ENCODE measurements at regions not wholly inside any gene's neighbourhood (a gene's known extent, or its start where the extent isn't known, plus 50 kb on each side); places are given as distances from the start of the nearest gene placed in this dataset.
"Not testable (repeated sequence)": the region's sequence is repeated elsewhere in the genome, so short reads cannot be mapped to it uniquely, and the experiment has no call there.

DNA sequence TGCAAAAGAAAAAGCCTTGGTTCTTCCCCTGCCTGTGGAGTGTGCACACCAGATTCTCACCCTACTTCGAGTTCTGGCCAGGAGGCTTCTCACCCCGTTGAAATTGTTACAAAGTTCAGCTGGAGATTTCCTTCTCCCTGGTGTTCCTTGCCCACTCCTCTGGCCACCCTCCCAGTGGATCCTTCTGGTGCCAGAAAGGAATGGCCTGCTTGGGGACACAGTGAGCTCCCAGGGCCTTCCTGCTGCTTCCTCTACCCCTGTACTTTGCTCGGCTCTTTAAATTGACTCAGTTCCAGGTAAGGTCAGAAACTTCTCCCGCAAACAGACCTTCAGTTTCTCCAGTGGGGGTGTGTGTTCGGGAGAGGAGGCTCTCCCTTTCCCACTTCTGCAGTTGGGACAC lies 140.1 kb upstream of the CFAP20DC start:
- no peaks in the 10 kb centered on the region for H3K9me3 ChIP-seq (ENCODE audit: control insufficient read depth in 3 of 3, low read length in 3 of 3)
- H3K4me3 ChIP-seq (ENCODE audit: low read length in 3 of 3): no peak overlapping the region
- H3K9ac ChIP-seq (ENCODE audit: low read depth in 1 of 3, low read length in 3 of 3): no peak overlapping the region
- no peaks in the 10 kb centered on the region for H3K36me3 ChIP-seq (ENCODE audit: control insufficient read depth in 3 of 3, insufficient read depth in 3 of 3, low read length in 3 of 3)
- H3K27me3 ChIP-seq (ENCODE audit: control insufficient read depth in 3 of 3, insufficient read depth in 3 of 3, low read length in 3 of 3): no peaks in the 10 kb centered on the region
- H3K27ac ChIP-seq (ENCODE audit: low read depth, low read length): no peak overlapping the region
- H3K4me1 ChIP-seq (ENCODE audit: control insufficient read depth in 3 of 3, insufficient read depth in 3 of 3, low read length in 3 of 3): no peaks in the 10 kb centered on the region

- Histone ChIP-seq H3K9ac (ENCODE audit: low read depth in 1 of 3, low read length in 3 of 3) (no peak overlapping the region), H3K36me3 (ENCODE audit: control insufficient read depth in 3 of 3, insufficient read depth in 3 of 3, low read length in 3 of 3) (no peaks in the 10 kb centered on the region), H3K9me3 (ENCODE audit: control insufficient read depth in 3 of 3, low read length in 3 of 3) (no peaks in the 10 kb centered on the region), H3K4me1 (ENCODE audit: control insufficient read depth in 3 of 3, insufficient read depth in 3 of 3, low read length in 3 of 3) (no peaks in the 10 kb centered on the region), H3K27ac (ENCODE audit: low read depth, low read length) (no peak overlapping the region), H3K4me3 (ENCODE audit: low read length in 3 of 3) (no peak overlapping the region), H3K27me3 (ENCODE audit: control insufficient read depth in 3 of 3, insufficient read depth in 3 of 3, low read length in 3 of 3) (no peaks in the 10 kb centered on the region)
Measured at GRCh38 chr3:59189526-59189925, 139.7 kb upstream of the CFAP20DC start.

GRCh38 chr3:59186725-59187124 lies 136.9 kb upstream of the CFAP20DC start:
- H3K9me3 ChIP-seq (ENCODE audit: control insufficient read depth in 3 of 3, low read length in 3 of 3): no peaks in the 10 kb centered on the region
- no peak overlapping the region for H3K27ac ChIP-seq (ENCODE audit: low read depth, low read length)
- no peaks in the 10 kb centered on the region for H3K4me1 ChIP-seq (ENCODE audit: control insufficient read depth in 3 of 3, insufficient read depth in 3 of 3, low read length in 3 of 3)
- H3K4me3 ChIP-seq (ENCODE audit: low read length in 3 of 3): no peak overlapping the region
- H3K9ac ChIP-seq (ENCODE audit: low read depth in 1 of 3, low read length in 3 of 3): no peak overlapping the region
- H3K36me3 ChIP-seq (ENCODE audit: control insufficient read depth in 3 of 3, insufficient read depth in 3 of 3, low read length in 3 of 3): no peaks in the 10 kb centered on the region
- no peaks in the 10 kb centered on the region for H3K27me3 ChIP-seq (ENCODE audit: control insufficient read depth in 3 of 3, insufficient read depth in 3 of 3, low read length in 3 of 3)

GRCh38 chr3:59185591-59186369 lies 136.0 kb upstream of the CFAP20DC start:
- Histone ChIP-seq H3K4me3 (ENCODE audit: low read length in 3 of 3) (no peak overlapping the region), H3K27me3 (ENCODE audit: control insufficient read depth in 3 of 3, insufficient read depth in 3 of 3, low read length in 3 of 3) (no peaks in the 10 kb centered on the region), H3K36me3 (ENCODE audit: control insufficient read depth in 3 of 3, insufficient read depth in 3 of 3, low read length in 3 of 3) (no peaks in the 10 kb centered on the region), H3K4me1 (ENCODE audit: control insufficient read depth in 3 of 3, insufficient read depth in 3 of 3, low read length in 3 of 3) (no peaks in the 10 kb centered on the region), H3K9ac (ENCODE audit: low read depth in 1 of 3, low read length in 3 of 3) (no peak overlapping the region), H3K9me3 (ENCODE audit: control insufficient read depth in 3 of 3, low read length in 3 of 3) (no peaks in the 10 kb centered on the region), H3K27ac (ENCODE audit: low read depth, low read length) (no peak overlapping the region)

GRCh38 chr3:59180006-59180405 lies 130.2 kb upstream of the CFAP20DC start:
- H3K27ac ChIP-seq (ENCODE audit: low read depth, low read length): no peak overlapping the region
- H3K4me3 ChIP-seq (ENCODE audit: low read length in 3 of 3): no peak overlapping the region
- H3K4me1 ChIP-seq (ENCODE audit: control insufficient read depth in 3 of 3, insufficient read depth in 3 of 3, low read length in 3 of 3): no peaks in the 10 kb centered on the region
- H3K36me3 ChIP-seq (ENCODE audit: control insufficient read depth in 3 of 3, insufficient read depth in 3 of 3, low read length in 3 of 3): no peaks in the 10 kb centered on the region
- no peak overlapping the region for H3K9ac ChIP-seq (ENCODE audit: low read depth in 1 of 3, low read length in 3 of 3)
- no peaks in the 10 kb centered on the region for H3K27me3 ChIP-seq (ENCODE audit: control insufficient read depth in 3 of 3, insufficient read depth in 3 of 3, low read length in 3 of 3)
- H3K9me3 ChIP-seq (ENCODE audit: control insufficient read depth in 3 of 3, low read length in 3 of 3): no peaks in the 10 kb centered on the region

DNA sequence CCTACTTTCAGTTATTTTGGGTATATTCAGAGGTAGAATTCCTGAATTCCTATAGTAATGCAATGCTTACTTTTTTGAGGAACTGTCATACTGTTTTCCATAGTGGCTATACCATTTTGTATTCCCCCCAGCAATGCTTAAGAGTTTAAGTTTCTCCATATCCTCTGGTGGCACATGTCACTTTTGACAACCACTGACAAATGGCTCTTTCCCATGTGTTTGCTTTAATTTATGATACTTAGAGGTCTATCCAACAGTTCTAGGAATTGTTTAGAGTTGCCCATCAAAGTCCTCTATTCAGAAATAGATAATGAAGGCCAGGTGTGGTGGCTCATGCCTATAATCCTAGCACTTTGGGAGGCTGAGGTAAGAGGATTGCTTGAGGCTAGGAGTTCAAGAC lies 128.9 kb upstream of the CFAP20DC start:
- no peak overlapping the region for H3K27ac ChIP-seq (ENCODE audit: low read depth, low read length)
- no peaks in the 10 kb centered on the region for H3K9me3 ChIP-seq (ENCODE audit: control insufficient read depth in 3 of 3, low read length in 3 of 3)
- no peaks in the 10 kb centered on the region for H3K4me1 ChIP-seq (ENCODE audit: control insufficient read depth in 3 of 3, insufficient read depth in 3 of 3, low read length in 3 of 3)

DNA sequence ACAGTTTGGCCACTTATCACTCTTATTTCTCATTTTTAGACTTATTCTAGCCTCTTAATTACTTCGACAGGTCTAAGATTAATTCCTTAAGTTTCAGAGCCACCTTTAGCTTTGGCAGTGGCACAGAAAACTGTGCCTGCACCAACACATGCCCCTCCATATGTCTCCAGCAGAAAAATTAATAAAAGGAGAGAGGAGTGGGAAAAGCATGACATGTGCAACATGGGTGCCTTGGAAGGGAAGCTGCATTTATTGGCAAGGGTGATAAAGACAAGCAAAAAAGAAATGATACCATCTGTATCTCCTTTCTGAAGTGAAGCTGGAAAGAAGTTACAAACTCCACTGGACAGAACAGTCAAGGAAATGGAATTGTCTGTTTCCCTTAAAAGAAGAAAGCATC lies 121.7 kb upstream of the CFAP20DC start:
- H3K27ac ChIP-seq (ENCODE audit: low read depth, low read length): no peak overlapping the region
- H3K4me3 ChIP-seq (ENCODE audit: low read length in 3 of 3): no peak overlapping the region
- no peaks in the 10 kb centered on the region for H3K27me3 ChIP-seq (ENCODE audit: control insufficient read depth in 3 of 3, insufficient read depth in 3 of 3, low read length in 3 of 3)
- no peak overlapping the region for H3K9ac ChIP-seq (ENCODE audit: low read depth in 1 of 3, low read length in 3 of 3)
- no peaks in the 10 kb centered on the region for H3K9me3 ChIP-seq (ENCODE audit: control insufficient read depth in 3 of 3, low read length in 3 of 3)
- H3K36me3 ChIP-seq (ENCODE audit: control insufficient read depth in 3 of 3, insufficient read depth in 3 of 3, low read length in 3 of 3): no peaks in the 10 kb centered on the region
- no peaks in the 10 kb centered on the region for H3K4me1 ChIP-seq (ENCODE audit: control insufficient read depth in 3 of 3, insufficient read depth in 3 of 3, low read length in 3 of 3)

More for the DNA sequence above, 128.9 kb upstream of the CFAP20DC start:
- no peak overlapping the region for H3K9ac ChIP-seq (ENCODE audit: low read depth in 1 of 3, low read length in 3 of 3)
- no peaks in the 10 kb centered on the region for H3K27me3 ChIP-seq (ENCODE audit: control insufficient read depth in 3 of 3, insufficient read depth in 3 of 3, low read length in 3 of 3)
- no peaks in the 10 kb centered on the region for H3K36me3 ChIP-seq (ENCODE audit: control insufficient read depth in 3 of 3, insufficient read depth in 3 of 3, low read length in 3 of 3)
- H3K4me3 ChIP-seq (ENCODE audit: low read length in 3 of 3): no peak overlapping the region

GRCh38 chr3:59170166-59170565 lies 120.3 kb upstream of the CFAP20DC start:
- not testable (repeated sequence) for H3K4me3 ChIP-seq (ENCODE audit: low read length in 3 of 3); H3K9me3 ChIP-seq (ENCODE audit: control insufficient read depth in 3 of 3, low read length in 3 of 3); H3K27me3 ChIP-seq (ENCODE audit: control insufficient read depth in 3 of 3, insufficient read depth in 3 of 3, low read length in 3 of 3); H3K4me1 ChIP-seq (ENCODE audit: control insufficient read depth in 3 of 3, insufficient read depth in 3 of 3, low read length in 3 of 3); H3K36me3 ChIP-seq (ENCODE audit: control insufficient read depth in 3 of 3, insufficient read depth in 3 of 3, low read length in 3 of 3); H3K9ac ChIP-seq (ENCODE audit: low read depth in 1 of 3, low read length in 3 of 3); H3K27ac ChIP-seq (ENCODE audit: low read depth, low read length)

GRCh38 chr3:59167756-59168155 lies 117.9 kb upstream of the CFAP20DC start:
- H3K36me3 ChIP-seq (ENCODE audit: control insufficient read depth in 3 of 3, insufficient read depth in 3 of 3, low read length in 3 of 3): no peaks in the 10 kb centered on the region
- H3K9me3 ChIP-seq (ENCODE audit: control insufficient read depth in 3 of 3, low read length in 3 of 3): no peaks in the 10 kb centered on the region
- H3K27me3 ChIP-seq (ENCODE audit: control insufficient read depth in 3 of 3, insufficient read depth in 3 of 3, low read length in 3 of 3): no peaks in the 10 kb centered on the region
- no peak overlapping the region for H3K9ac ChIP-seq (ENCODE audit: low read depth in 1 of 3, low read length in 3 of 3)
- no peaks in the 10 kb centered on the region for H3K4me1 ChIP-seq (ENCODE audit: control insufficient read depth in 3 of 3, insufficient read depth in 3 of 3, low read length in 3 of 3)
- no peak overlapping the region for H3K27ac ChIP-seq (ENCODE audit: low read depth, low read length)
- H3K4me3 ChIP-seq (ENCODE audit: low read length in 3 of 3): no peak overlapping the region

- no peak overlapping the region for H3K9ac ChIP-seq (ENCODE audit: low read depth in 1 of 3, low read length in 3 of 3)
- no peaks in the 10 kb centered on the region for H3K4me1 ChIP-seq (ENCODE audit: control insufficient read depth in 3 of 3, insufficient read depth in 3 of 3, low read length in 3 of 3)
- no peaks in the 10 kb centered on the region for H3K36me3 ChIP-seq (ENCODE audit: control insufficient read depth in 3 of 3, insufficient read depth in 3 of 3, low read length in 3 of 3)
- no peak overlapping the region for H3K4me3 ChIP-seq (ENCODE audit: low read length in 3 of 3)
- H3K9me3 ChIP-seq (ENCODE audit: control insufficient read depth in 3 of 3, low read length in 3 of 3): no peaks in the 10 kb centered on the region
- no peak overlapping the region for H3K27ac ChIP-seq (ENCODE audit: low read depth, low read length)
- no peaks in the 10 kb centered on the region for H3K27me3 ChIP-seq (ENCODE audit: control insufficient read depth in 3 of 3, insufficient read depth in 3 of 3, low read length in 3 of 3)
Measured at GRCh38 chr3:59163953-59164352, 114.1 kb upstream of the CFAP20DC start.

Measured in skeletal muscle tissue (tissue), 3 donors.